Ishikawa (cell line): ENCODE measurements at regions not wholly inside any gene's neighbourhood (a gene's known extent, or its start where the extent isn't known, plus 50 kb on each side); places are given as distances from the start of the nearest gene placed in this dataset.

ENCODE experiments used
- CEBPB ChIP-seq: IDR thresholded peaks from 2 replicates; pipeline ENCODE4 v1.6.1; 2012
- CREB1 ChIP-seq: IDR thresholded peaks from 2 replicates; pipeline ENCODE4 v1.6.1; 2012; ENCODE audit warnings: low read depth
- EGR1 ChIP-seq: IDR thresholded peaks from 2 replicates; pipeline ENCODE4 v1.6.1; 2012
- EP300 ChIP-seq: IDR thresholded peaks from 2 replicates; pipeline ENCODE4 v1.6.1; 2012; ENCODE audit warnings: borderline replicate concordance
- FOXM1 ChIP-seq: IDR thresholded peaks from 2 replicates; pipeline ENCODE4 v1.6.1; 2012; ENCODE audit warnings: low read depth, borderline replicate concordance
- MAX ChIP-seq: IDR thresholded peaks from 2 replicates; pipeline ENCODE4 v1.6.1; 2012
- NFIC ChIP-seq: IDR thresholded peaks from 2 replicates; pipeline ENCODE4 v1.6.1; 2012
- RAD21 ChIP-seq: IDR thresholded peaks from 2 replicates; pipeline ENCODE4 v1.6.1; 2012; ENCODE audit warnings: low read depth
- REST ChIP-seq: IDR thresholded peaks from 2 replicates; pipeline ENCODE4 v1.6.1; 2012; ENCODE audit warnings: low read depth, mild to moderate bottlenecking
- TAF1 ChIP-seq: IDR thresholded peaks from 2 replicates; pipeline ENCODE4 v1.6.1; 2012; ENCODE audit warnings: low read depth, mild to moderate bottlenecking
- TCF12 ChIP-seq: IDR thresholded peaks from 2 replicates; pipeline ENCODE4 v1.6.1; 2012; ENCODE audit warnings: low read depth
- TEAD4 ChIP-seq: IDR thresholded peaks from 2 replicates; pipeline ENCODE4 v1.6.1; 2012
- USF1 ChIP-seq: IDR thresholded peaks from 2 replicates; pipeline ENCODE4 v1.6.1; 2012
- YY1 ChIP-seq: IDR thresholded peaks from 2 replicates; pipeline ENCODE4 v1.6.1; 2012; ENCODE audit warnings: low read depth
- ZBTB7A ChIP-seq: IDR thresholded peaks from 2 replicates; pipeline ENCODE4 v1.6.1; 2012; ENCODE audit warnings: low read depth

- TF ChIP-seq ZBTB7A (no peak), CEBPB (no peak), REST (no peak), TCF12 (no peak), FOXM1 (no peak), RAD21 (no peak), EGR1 (no peak), TAF1 (no peak), EP300 (no peak), NFIC (no peak), CREB1 (no peak), TEAD4 (no peak)
These were observed 626.6 kb upstream of the IGFBP7 start for GRCh38 chr4:57736781-57737180.

GRCh38 chr4:57734104-57734670 is 624.0 kb upstream of the IGFBP7 start:
- no peak for TF ChIP-seq FOXM1
- no peak for TF ChIP-seq RAD21
- no peak for TF ChIP-seq EGR1
- no peak for TF ChIP-seq CREB1
- TF ChIP-seq USF1: no peak
- no peak for TF ChIP-seq TCF12
- no peak for TF ChIP-seq MAX
- no peak for TF ChIP-seq TEAD4
- TF ChIP-seq ZBTB7A: no peak
- TF ChIP-seq CEBPB: no peak
- TF ChIP-seq REST: no peak
- no peak for TF ChIP-seq TAF1
- no peak for TF ChIP-seq YY1
- no peak for TF ChIP-seq NFIC

GRCh38 chr4:57726154-57726553 is 616.0 kb upstream of the IGFBP7 start:
- TF ChIP-seq EP300: no peak
- TF ChIP-seq CREB1: no peak
- no peak for TF ChIP-seq CEBPB
- TF ChIP-seq EGR1: no peak
- TF ChIP-seq RAD21: no peak
- TF ChIP-seq TCF12: no peak
- no peak for TF ChIP-seq FOXM1
- no peak for TF ChIP-seq TEAD4
- TF ChIP-seq MAX: no peak
- no peak for TF ChIP-seq YY1
- TF ChIP-seq NFIC: no peak
- TF ChIP-seq TAF1: no peak
- TF ChIP-seq REST: no peak
- no peak for TF ChIP-seq ZBTB7A
- no peak for TF ChIP-seq USF1

GRCh38 chr4:57719456-57719855 is 609.3 kb upstream of the IGFBP7 start:
- TF ChIP-seq EGR1 (no peak), FOXM1 (no peak), REST (no peak), CEBPB (no peak), USF1 (no peak), MAX (no peak), ZBTB7A (no peak), YY1 (no peak)
